G401 (cell line): ENCODE measurements at regions not wholly inside any gene's neighbourhood (a gene's known extent, or its start where the extent isn't known, plus 50 kb on each side); places are given as distances from the start of the nearest gene placed in this dataset.

Experiments
- DNase-seq: peaks from one replicate; pipeline ENCODE4 v3.0.0-alpha.2; 2015; ENCODE audit warnings: low spot score
- in situ Hi-C: cut with HindIII; loops from 2 replicates; pipeline ENCODE4 v1.10.0; 2016; ENCODE audit warnings: low sequenced_read_pairs, mixed read lengths

GRCh38 chr10:32175629-32176028 is 119.4 kb upstream of the KIF5B start:
- no peak for DNase-seq
- in situ Hi-C loops = no loop called here

- no peak for DNase-seq
- in situ Hi-C loops = no loop called here
Observed at GRCh38 chr10:32174349-32174893, 118.2 kb upstream of the KIF5B start.

GRCh38 chr10:32171204-32171603 is 115.0 kb upstream of the KIF5B start:
- no peak for DNase-seq
- in situ Hi-C loops = no loop called here

DNA sequence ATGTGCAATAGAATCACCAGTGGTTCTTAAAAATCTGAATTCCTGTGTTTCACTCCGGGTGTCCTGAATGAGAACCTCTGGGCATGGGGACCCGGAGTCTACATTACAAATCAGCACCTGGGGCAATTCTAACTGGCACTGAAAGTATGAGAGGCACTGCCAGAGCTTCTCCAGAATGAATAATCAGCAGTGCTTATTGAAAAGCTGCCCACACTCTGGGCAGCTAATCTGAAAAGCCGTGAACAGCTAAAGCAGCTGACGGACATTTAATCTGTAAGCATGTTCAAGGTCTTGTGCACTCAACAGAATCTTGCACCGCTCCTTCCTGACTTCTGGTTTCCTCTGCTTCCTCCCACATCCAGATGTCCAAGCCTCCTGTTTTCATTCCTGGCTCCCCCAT is 113.3 kb upstream of the KIF5B start:
- in situ Hi-C loops = no loop called here
- DNase-seq = no peak

DNA sequence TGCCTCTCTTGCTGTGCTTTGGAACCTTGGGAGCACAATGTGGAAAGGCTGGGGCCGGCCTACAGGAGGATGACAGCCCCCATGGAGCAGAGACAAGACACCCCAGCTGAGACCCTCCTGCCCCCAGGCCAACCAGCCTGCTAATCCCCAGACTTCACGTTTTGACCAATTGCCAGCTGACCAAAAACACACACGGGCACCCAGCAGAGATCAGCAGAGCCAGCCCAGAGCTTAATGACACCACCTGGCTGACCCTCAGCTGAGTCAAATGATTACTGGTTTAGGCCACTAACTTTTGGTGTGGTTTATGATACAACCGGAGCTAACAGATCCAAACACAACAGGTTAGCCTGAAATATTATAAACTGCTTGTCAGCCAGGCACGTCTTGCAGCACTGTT is 111.2 kb upstream of the KIF5B start:
- DNase-seq = no peak
- in situ Hi-C loops = no loop called here

- in situ Hi-C loops = no loop called here
Observed at GRCh38 chr10:32166365-32166764, 110.1 kb upstream of the KIF5B start.

DNA sequence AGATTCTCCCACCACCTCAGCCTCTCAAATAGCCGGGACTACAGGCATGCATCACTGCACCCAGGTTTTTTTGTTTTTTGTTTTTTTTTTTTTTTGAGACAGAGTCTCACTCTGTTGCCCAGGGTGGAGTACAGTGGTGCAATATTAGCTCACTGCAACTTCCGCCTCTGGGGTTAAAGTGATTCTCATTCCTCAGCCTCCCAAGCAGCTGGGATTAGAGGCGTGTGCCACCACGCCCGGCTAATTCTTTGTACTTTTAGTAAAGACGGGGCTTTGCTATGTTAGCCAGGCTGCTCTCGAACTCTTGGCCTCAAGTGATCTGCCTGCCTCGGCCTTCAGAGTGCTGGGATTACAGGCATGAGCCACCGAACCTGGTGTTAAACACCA is 107.5 kb upstream of the KIF5B start:
- DNase-seq = no peak
- in situ Hi-C loops = no loop called here

More at GRCh38 chr10:32166365-32166764, 110.1 kb upstream of the KIF5B start:
- DNase-seq = no peak

- in situ Hi-C loops = no loop called here
- no peak for DNase-seq
Observed at GRCh38 chr10:32163071-32163761, 107.0 kb upstream of the KIF5B start.

GRCh38 chr10:32161586-32161985 is 105.4 kb upstream of the KIF5B start:
- no peak for DNase-seq
- in situ Hi-C loops = no loop called here

GRCh38 chr10:32160864-32161263 is 104.6 kb upstream of the KIF5B start:
- no peak for DNase-seq
- in situ Hi-C loops = no loop called here

DNA sequence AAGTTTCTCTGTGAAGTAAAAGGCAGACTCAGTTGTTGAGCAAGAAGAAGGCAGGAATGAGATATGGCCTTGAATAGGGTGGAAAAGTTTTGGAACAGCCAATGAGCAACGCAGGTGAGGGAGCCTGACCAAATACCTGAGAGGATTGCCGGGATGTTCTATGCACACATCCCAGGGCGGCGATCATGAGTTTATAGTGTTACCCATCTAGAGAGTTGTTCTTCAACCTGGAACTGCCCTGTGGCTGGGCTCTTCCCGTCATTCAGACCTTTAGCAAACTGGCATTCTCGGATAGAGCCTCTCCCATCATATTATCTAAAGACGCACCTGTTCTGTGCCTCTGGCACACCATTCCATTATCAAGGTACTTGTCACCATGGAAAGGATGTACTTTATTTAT is 103.0 kb upstream of the KIF5B start:
- in situ Hi-C loops = no loop called here
- DNase-seq = no peak

- in situ Hi-C loops = no loop called here
- DNase-seq = no peak
Observed at GRCh38 chr10:32156031-32156495, 99.8 kb upstream of the KIF5B start.

GRCh38 chr10:32155075-32155516 is 98.9 kb upstream of the KIF5B start:
- in situ Hi-C loops = no loop called here
- no peak for DNase-seq

GRCh38 chr10:32153931-32154330 is 97.7 kb upstream of the KIF5B start:
- DNase-seq = no peak
- in situ Hi-C loops = no loop called here

- in situ Hi-C loops = no loop called here
- no peak for DNase-seq
Observed at GRCh38 chr10:32153252-32153651, 97.0 kb upstream of the KIF5B start.

DNA sequence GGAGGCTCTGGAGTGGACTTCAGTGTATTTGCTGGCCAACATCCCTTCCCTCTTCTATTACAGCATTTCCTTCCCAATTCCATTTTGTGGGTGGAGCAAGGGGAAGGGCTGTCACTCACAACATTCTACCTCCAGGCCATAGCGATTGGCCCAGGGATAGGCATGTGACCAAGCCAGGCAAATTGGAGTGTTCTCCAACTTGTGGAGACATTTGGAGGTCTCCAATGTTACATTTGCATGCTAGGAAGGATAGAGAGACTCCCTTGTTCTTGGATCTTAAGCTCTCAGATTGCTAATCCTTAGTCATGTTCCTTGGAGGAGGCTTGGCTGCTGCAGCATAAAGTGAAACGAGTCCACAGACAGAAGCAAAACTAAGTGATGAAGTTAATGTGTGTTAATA is 95.6 kb upstream of the KIF5B start:
- no peak for DNase-seq
- in situ Hi-C loops = no loop called here

- DNase-seq = no peak
- in situ Hi-C loops = no loop called here
Observed at GRCh38 chr10:32150532-32151101, 94.4 kb upstream of the KIF5B start.

DNA sequence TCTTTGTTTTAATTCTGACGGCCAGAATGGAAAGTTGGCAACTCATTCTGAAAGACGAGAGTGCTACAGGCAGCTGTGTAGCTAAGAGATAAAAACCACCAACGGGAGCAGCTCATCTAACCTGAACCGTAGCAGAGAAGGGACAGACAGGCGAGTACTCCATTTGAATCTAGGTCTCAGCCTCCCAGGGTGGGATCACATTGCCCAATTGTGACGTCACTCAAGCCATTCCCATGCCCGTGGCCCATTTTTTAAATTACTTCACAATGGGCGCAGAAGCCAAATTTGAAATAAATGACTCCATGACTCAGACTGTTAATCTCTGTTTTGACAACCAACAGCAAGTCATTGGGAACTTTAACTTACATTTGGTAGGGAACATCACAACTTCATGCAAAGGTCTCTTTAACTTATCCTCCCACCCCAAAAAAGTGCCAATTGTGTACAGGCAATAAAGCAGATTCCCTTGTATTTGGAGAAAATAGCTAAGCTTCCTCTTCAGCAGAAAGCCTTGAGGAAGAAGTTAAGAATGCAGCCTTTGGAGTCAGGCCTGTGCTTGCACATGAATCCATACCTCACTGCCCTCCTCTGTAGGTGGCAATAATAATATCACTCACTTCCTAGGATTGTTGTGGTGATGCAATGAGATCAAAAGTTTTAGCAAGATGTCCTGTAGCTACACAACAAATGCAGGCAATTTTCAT is 93.2 kb upstream of the KIF5B start:
- no peak for DNase-seq
- in situ Hi-C loops = no loop called here

DNA sequence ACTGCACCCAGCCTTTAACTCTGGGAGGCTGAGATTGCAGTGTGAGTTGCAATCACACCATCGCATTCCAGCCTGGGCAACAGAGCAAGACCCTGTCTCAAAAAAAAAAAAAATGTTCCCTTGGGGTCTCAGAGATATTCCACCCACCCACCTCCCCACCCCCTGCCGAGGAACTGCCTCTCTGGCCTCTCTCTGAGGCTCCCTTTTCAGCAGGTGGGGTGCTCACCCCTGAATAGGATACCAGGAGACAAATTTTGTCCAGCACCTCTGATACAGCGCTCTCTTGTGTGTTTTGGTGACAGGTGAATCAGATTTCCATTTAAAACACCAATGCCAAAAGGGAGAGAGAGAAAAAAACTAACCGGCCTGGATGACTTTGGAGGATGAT is 92.6 kb upstream of the KIF5B start:
- in situ Hi-C loops = no loop called here
- no peak for DNase-seq

DNA sequence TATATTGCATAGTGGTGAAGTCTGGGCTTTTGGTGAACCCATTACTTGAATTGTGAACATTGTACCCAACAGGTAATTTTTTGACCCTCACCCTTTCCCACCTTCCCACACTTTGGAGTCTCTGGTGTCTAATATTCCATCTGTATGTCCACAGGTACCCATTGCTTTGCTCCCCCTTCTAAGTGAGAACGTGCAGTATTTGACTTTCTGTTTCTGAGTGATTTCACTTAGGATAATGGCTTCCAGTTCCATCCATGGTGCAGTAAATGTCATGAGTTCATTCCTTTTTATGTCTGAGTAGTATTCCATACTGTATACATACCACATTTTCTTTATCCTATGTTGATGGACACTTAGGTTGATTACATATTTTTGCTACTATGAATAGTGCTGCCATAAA is 91.5 kb upstream of the KIF5B start:
- in situ Hi-C loops = no loop called here
- no peak for DNase-seq
